NAMALWA (cell line): ENCODE measurements at regions not wholly inside any gene's neighbourhood (a gene's known extent, or its start where the extent isn't known, plus 50 kb on each side); places are given as distances from the start of the nearest gene placed in this dataset.

ENCODE experiments used
- DNase-seq: peaks from one replicate; pipeline ENCODE4 v3.0.0-alpha.2; 2015; ENCODE audit warnings: low spot score

- DNase-seq = peak; percentile 66
Measured at GRCh38 chr14:54175298-54175942, 218.8 kb upstream of the BMP4 start.

- DNase-seq = no peak
Measured at GRCh38 chr14:54177019-54177418, 219.8 kb upstream of the CDKN3 start.

- no peak for DNase-seq
Measured at GRCh38 chr14:54177641-54178621, 218.9 kb upstream of the CDKN3 start.

- no peak for DNase-seq
Measured at GRCh38 chr14:54182419-54183045, 214.3 kb upstream of the CDKN3 start.

GRCh38 chr14:54186821-54187763 lies 209.7 kb upstream of the CDKN3 start:
- no peak for DNase-seq

GRCh38 chr14:54188064-54188666 lies 208.6 kb upstream of the CDKN3 start:
- DNase-seq = no peak

- DNase-seq = no peak
Measured at GRCh38 chr14:54189333-54189732, 207.5 kb upstream of the CDKN3 start.

- no peak for DNase-seq
Measured at GRCh38 chr14:54189748-54190354, 207.0 kb upstream of the CDKN3 start.

- DNase-seq = no peak
Measured at GRCh38 chr14:54191846-54192245, 205.0 kb upstream of the CDKN3 start.

GRCh38 chr14:54192610-54193009 lies 204.2 kb upstream of the CDKN3 start:
- DNase-seq = no peak

- DNase-seq = no peak
Measured at GRCh38 chr14:54193871-54194270, 202.9 kb upstream of the CDKN3 start.

- DNase-seq = no peak
Measured at GRCh38 chr14:54194501-54194900, 202.3 kb upstream of the CDKN3 start.

GRCh38 chr14:54197369-54197768 lies 199.4 kb upstream of the CDKN3 start:
- DNase-seq = no peak

GRCh38 chr14:54200726-54201125 lies 196.1 kb upstream of the CDKN3 start:
- DNase-seq = no peak

GRCh38 chr14:54202288-54202687 lies 194.5 kb upstream of the CDKN3 start:
- no peak for DNase-seq

GRCh38 chr14:54206516-54206915 lies 190.3 kb upstream of the CDKN3 start:
- DNase-seq = no peak

GRCh38 chr14:54207075-54207474 lies 189.7 kb upstream of the CDKN3 start:
- no peak for DNase-seq

GRCh38 chr14:54207476-54208462 lies 189.0 kb upstream of the CDKN3 start:
- no peak for DNase-seq

- DNase-seq = no peak
Measured at GRCh38 chr14:54208751-54209150, 188.1 kb upstream of the CDKN3 start.
